GM12873 (cell line): ENCODE measurements at regions not wholly inside any gene's neighbourhood (a gene's known extent, or its start where the extent isn't known, plus 50 kb on each side); places are given as distances from the start of the nearest gene placed in this dataset.

Source experiments
- CTCF ChIP-seq: IDR thresholded peaks from 2 replicates; pipeline ENCODE4 v1.5.1; 2012; ENCODE audit warnings: low read depth, mild to moderate bottlenecking, moderate library complexity, low read length, control low read depth; ENCODE audit not compliant: insufficient read depth; ENCODE audit errors: missing control alignments

- TF ChIP-seq CTCF: no peak
These were observed 232.5 kb upstream of the TBL1XR1 start for GRCh38 chr3:177429771-177430170.

GRCh38 chr3:177430653-177431052 lies 233.4 kb upstream of the TBL1XR1 start:
- no peak for TF ChIP-seq CTCF

GRCh38 chr3:177431525-177432176 lies 234.4 kb upstream of the TBL1XR1 start:
- TF ChIP-seq CTCF: no peak

GRCh38 chr3:177435301-177435700 lies 238.0 kb upstream of the TBL1XR1 start:
- no peak for TF ChIP-seq CTCF

- no peak for TF ChIP-seq CTCF
These were observed 240.4 kb upstream of the TBL1XR1 start for GRCh38 chr3:177437513-177438337.

GRCh38 chr3:177438596-177439220 lies 241.4 kb upstream of the TBL1XR1 start:
- no peak for TF ChIP-seq CTCF

GRCh38 chr3:177439694-177440269 lies 242.5 kb upstream of the TBL1XR1 start:
- TF ChIP-seq CTCF: no peak
